Activated T-cell treated with anti-CD3 and anti-CD28 coated beads for 48 hours (primary cell): ENCODE measurements at regions not wholly inside any gene's neighbourhood (a gene's known extent, or its start where the extent isn't known, plus 50 kb on each side); places are given as distances from the start of the nearest gene placed in this dataset.

Source experiments
- DNase-seq: peaks from one replicate; pipeline ENCODE4 v3.0.0-alpha.2; 2020; ENCODE audit warnings: low read depth

- DNase-seq = no peak
Measured at GRCh38 chr6:167674486-167674885, 152.2 kb upstream of the AFDN start.

- DNase-seq = no peak
Measured at GRCh38 chr6:167676000-167676665, 150.6 kb upstream of the AFDN start.

GRCh38 chr6:167676666-167677421 is 149.9 kb upstream of the AFDN start:
- no peak for DNase-seq

- no peak for DNase-seq
Measured at GRCh38 chr6:167677422-167677789, 149.3 kb upstream of the AFDN start.

- DNase-seq = no peak
Measured at GRCh38 chr6:167678102-167679101, 148.3 kb upstream of the AFDN start.

- no peak for DNase-seq
Measured at GRCh38 chr6:167679122-167679736, 147.5 kb upstream of the AFDN start.

GRCh38 chr6:167679790-167680604 is 146.7 kb upstream of the AFDN start:
- no peak for DNase-seq

- DNase-seq = no peak
Measured at GRCh38 chr6:167680605-167681149, 146.0 kb upstream of the AFDN start.

GRCh38 chr6:167682125-167682524 is 144.6 kb upstream of the AFDN start:
- DNase-seq = no peak

GRCh38 chr6:167682546-167683027 is 144.1 kb upstream of the AFDN start:
- no peak for DNase-seq

GRCh38 chr6:167683028-167683862 is 143.5 kb upstream of the AFDN start:
- no peak for DNase-seq

- DNase-seq = no peak
Measured at GRCh38 chr6:167684276-167685104, 142.2 kb upstream of the AFDN start.

- no peak for DNase-seq
Measured at GRCh38 chr6:167685654-167686053, 141.1 kb upstream of the AFDN start.

- no peak for DNase-seq
Measured at GRCh38 chr6:167686204-167686893, 140.4 kb upstream of the AFDN start.

GRCh38 chr6:167687116-167687725 is 139.5 kb upstream of the AFDN start:
- DNase-seq = no peak

GRCh38 chr6:167688123-167688522 is 138.6 kb upstream of the AFDN start:
- no peak for DNase-seq

- DNase-seq = no peak
Measured at GRCh38 chr6:167689278-167689677, 137.4 kb upstream of the AFDN start.

GRCh38 chr6:167689751-167690150 is 137.0 kb upstream of the AFDN start:
- no peak for DNase-seq
